NCI-H524 treated with DMSO at 0.1 percent for 48 hours (cell line): ENCODE measurements at regions not wholly inside any gene's neighbourhood (a gene's known extent, or its start where the extent isn't known, plus 50 kb on each side); places are given as distances from the start of the nearest gene placed in this dataset.

ENCODE experiments used
- DNase-seq: peaks from one replicate; lab custom pipeline; 2025; lab: John Stamatoyannopoulos, UW

GRCh38 chr16:73355981-73356380, 308.1 kb upstream of the ZFHX3 start:
- no peak for DNase-seq

GRCh38 chr16:73354434-73354833, 306.5 kb upstream of the ZFHX3 start:
- no peak for DNase-seq

- no peak for DNase-seq
These were observed 303.0 kb upstream of the ZFHX3 start for GRCh38 chr16:73350707-73351452.

GRCh38 chr16:73347500-73348375, 299.8 kb upstream of the ZFHX3 start:
- peak; percentile 26 for DNase-seq

- no peak for DNase-seq
These were observed 291.9 kb upstream of the ZFHX3 start for GRCh38 chr16:73339821-73340220.

- no peak for DNase-seq
These were observed 289.7 kb upstream of the ZFHX3 start for GRCh38 chr16:73337373-73338296.

- DNase-seq, result peak; percentile 89
These were observed 281.7 kb upstream of the ZFHX3 start for GRCh38 chr16:73329358-73330286.

GRCh38 chr16:73326770-73327470, 279.0 kb upstream of the ZFHX3 start:
- DNase-seq, result no peak

- DNase-seq, result no peak
These were observed 278.3 kb upstream of the ZFHX3 start for GRCh38 chr16:73326221-73326620.

GRCh38 chr16:73323880-73324279, 276.0 kb upstream of the ZFHX3 start:
- peak; percentile 96 for DNase-seq

GRCh38 chr16:73322856-73323255, 274.9 kb upstream of the ZFHX3 start:
- no peak for DNase-seq

- DNase-seq, result no peak
These were observed 273.9 kb upstream of the ZFHX3 start for GRCh38 chr16:73321853-73322252.

- DNase-seq, result no peak
These were observed 271.8 kb upstream of the ZFHX3 start for GRCh38 chr16:73319737-73320136.

- DNase-seq, result no peak
These were observed 271.3 kb upstream of the ZFHX3 start for GRCh38 chr16:73319261-73319660.

- no peak for DNase-seq
These were observed 269.5 kb upstream of the ZFHX3 start for GRCh38 chr16:73317321-73317857.

- DNase-seq, result no peak
These were observed 267.7 kb upstream of the ZFHX3 start for GRCh38 chr16:73315645-73316044.

- no peak for DNase-seq
These were observed 266.0 kb upstream of the ZFHX3 start for GRCh38 chr16:73313950-73314349.

GRCh38 chr16:73311857-73312723, 264.2 kb upstream of the ZFHX3 start:
- peak; percentile 91 for DNase-seq

- no peak for DNase-seq
These were observed 260.8 kb upstream of the ZFHX3 start for GRCh38 chr16:73308771-73309170.
